ENCODE measurements at regions not wholly inside any gene's neighbourhood (a gene's known extent, or its start where the extent isn't known, plus 50 kb on each side); places are given as distances from the start of the nearest gene placed in this dataset.

DNA sequence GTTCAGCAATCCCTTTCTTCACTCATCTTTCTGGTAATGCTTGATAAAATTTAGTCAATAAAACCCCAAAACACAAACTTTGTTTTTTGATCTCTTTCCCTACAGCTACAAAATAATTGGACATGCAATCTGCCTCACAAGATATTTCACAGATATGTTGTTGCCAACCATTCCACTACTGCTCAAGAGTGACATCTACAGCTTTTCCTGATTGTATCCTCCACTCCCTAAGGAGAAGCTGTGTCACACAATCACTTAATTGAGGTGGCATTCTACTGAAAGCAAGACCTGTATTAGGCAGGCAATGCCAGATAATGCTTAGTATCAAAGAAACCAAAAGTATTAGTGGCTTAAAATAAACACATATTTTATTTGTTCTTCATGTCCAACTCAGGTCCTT is 1646.2 kb upstream of the SPRY2 start:
- Histone ChIP-seq H4K20me1 (replicated peaks; ENCODE audit: insufficient read depth) (no peaks in the 10 kb centered on the region), H3K36me3 (ENCODE audit: insufficient read depth) (no peaks in the 10 kb centered on the region), H3K27ac (ENCODE audit: low read depth) (0 out of 2 replicates have a peak overlapping the region, but pooled peaks have one; percentile 2), H3K4me2 (peak overlapping the region; percentile 45; the same call in 1 of the 2 replicates), H3F3A (replicated peaks; ENCODE audit: low read depth) (no peaks in the 10 kb centered on the region), H3K27me3 (ENCODE audit: insufficient read depth) (peaks cover 27% of the 10 kb centered on the region), H3K9me2 (ENCODE audit: insufficient read depth) (no peaks in the 10 kb centered on the region), H2AFZ (no peak overlapping the region), H3K4me3 (peak overlapping the region; percentile 5; the same call in 1 of the 2 replicates), H3K4me1 (ENCODE audit: insufficient read depth) (peaks cover 57% of the 10 kb centered on the region), H3K79me2 (replicated peaks; ENCODE audit: insufficient read depth) (no peaks in the 10 kb centered on the region)
- peaks cover 3% of the 10 kb centered on the region; the same call in 2 of the 3 replicates for H3K36me3 Mint-ChIP-seq (ENCODE audit: low read depth)
- TF ChIP-seq ZNF462 (CRISPR knock-in tag; IDR thresholded peaks at IDR 0.05) (0 out of 2 replicates have a peak, but pooled peaks have one; percentile 16), EZH2phosphoT487 (IDR thresholded peaks at IDR 0.05; ENCODE audit: unreplicated experiment) (no peak), EZH2 (IDR thresholded peaks at IDR 0.05; ENCODE audit: low read depth, unreplicated experiment) (no peak), POLR2AphosphoS5 (IDR thresholded peaks at IDR 0.05; ENCODE audit: low read depth) (no peak), CTCF (conservative IDR thresholded peaks at IDR 0.05; ENCODE audit: low read depth in 2 of 2) (peak; percentile 47 to 70)
- H3K27ac Mint-ChIP-seq: no peak overlapping the region
- peak; percentile 83 for ATAC-seq
- peaks cover 26% of the 10 kb centered on the region for H3K27me3 Mint-ChIP-seq (ENCODE audit: insufficient read depth, low read depth, poor library complexity)
- H3K4me1 Mint-ChIP-seq: peaks cover 54% of the 10 kb centered on the region
- no peak overlapping the region for H3K4me3 Mint-ChIP-seq
- DNase-seq (ENCODE audit: low spot score): peak; percentile 49
- H3K9me3 Mint-ChIP-seq: peaks cover 5% of the 10 kb centered on the region; the same call in 1 of the 3 replicates
